AG04449 (cell line): ENCODE measurements at regions not wholly inside any gene's neighbourhood (a gene's known extent, or its start where the extent isn't known, plus 50 kb on each side); places are given as distances from the start of the nearest gene placed in this dataset.
"Not testable (repeated sequence)": the region's sequence is repeated elsewhere in the genome, so short reads cannot be mapped to it uniquely, and the experiment has no call there.

Source experiments
- CTCF ChIA-PET: fragments of 350-600 bp; formaldehyde crosslinking; extraction: SDS; loops from one replicate; lab custom pipeline; 2021; ENCODE audit warnings: antibody characterized with exemption; lab: Yijun Ruan, JAX
- POLR2A ChIA-PET: fragments of 400-600, 350-600 bp; formaldehyde crosslinking; extraction: SDS; loops from one replicate; lab custom pipeline; 2020; ENCODE audit warnings: antibody characterized with exemption, inconsistent platforms; lab: Yijun Ruan, JAX
- DNase-seq: peaks from one replicate; pipeline ENCODE4 v3.0.0-alpha.2; 2010; ENCODE audit warnings: low read depth, low spot score
- H3K4me3 ChIP-seq: 2 replicates; pipeline ENCODE4 v1.5.1; 2011; ENCODE audit warnings: low read depth, mild to moderate bottlenecking, control low read depth, low read length
- CTCF ChIP-seq: IDR thresholded peaks from one replicate; pipeline ENCODE4 v1.5.1; 2011; ENCODE audit warnings: mild to moderate bottlenecking, moderate library complexity, low read length, control low read depth, inconsistent platforms; ENCODE audit not compliant: insufficient read depth; ENCODE audit errors: missing control alignments

GRCh38 chr2:236997069-236997715, 88.5 kb upstream of the COPS8 start:
- ChIA-PET POLR2A (interaction anchor here (0.7 kb wide), 1 partner anchor 286 kb away, joined by 3 read pairs; no protein-coding TSS in a partner anchor), CTCF (interaction anchor here (0.9 to 1.2 kb wide), 2 partner anchors 393 to 484 kb away, joined by 3 to 5 read pairs; no protein-coding TSS in a partner anchor)
- no peak overlapping the region for H3K4me3 ChIP-seq
- no peak for DNase-seq
- no peak for TF ChIP-seq CTCF

- POLR2A ChIA-PET, result no interaction called here
- no peak for DNase-seq
- TF ChIP-seq CTCF, result no peak
- no peak overlapping the region for H3K4me3 ChIP-seq
- CTCF ChIA-PET, result interaction anchor here (1.4 kb wide), 1 partner anchor 9 kb away, joined by 4 read pairs; no protein-coding TSS in a partner anchor
These were observed 87.5 kb upstream of the COPS8 start for GRCh38 chr2:236998236-236998635.

GRCh38 chr2:236998758-236999157, 86.9 kb upstream of the COPS8 start:
- POLR2A ChIA-PET, result no interaction called here
- H3K4me3 ChIP-seq, result no peak overlapping the region
- CTCF ChIA-PET, result interaction anchor here (1.4 kb wide), 1 partner anchor 9 kb away, joined by 4 read pairs; no protein-coding TSS in a partner anchor
- no peak for DNase-seq
- no peak for TF ChIP-seq CTCF

GRCh38 chr2:237000481-237000880, 85.2 kb upstream of the COPS8 start:
- POLR2A ChIA-PET, result no interaction called here
- DNase-seq, result no peak
- CTCF ChIA-PET, result no interaction called here
- no peak overlapping the region for H3K4me3 ChIP-seq
- no peak for TF ChIP-seq CTCF

GRCh38 chr2:237005341-237005740, 80.3 kb upstream of the COPS8 start:
- DNase-seq, POLR2A ChIA-PET, CTCF ChIA-PET, H3K4me3 ChIP-seq: not testable (repeated sequence)

- no peak for DNase-seq
- CTCF ChIA-PET, result interaction anchor here (1.5 to 1.6 kb wide), 2 partner anchors 16 to 658 kb away, joined by 3 to 5 read pairs; no protein-coding TSS in a partner anchor
- no peak overlapping the region for H3K4me3 ChIP-seq
- no peak for TF ChIP-seq CTCF
- POLR2A ChIA-PET, result no interaction called here
These were observed 74.4 kb upstream of the COPS8 start for GRCh38 chr2:237011206-237011795.
